Small intestine (tissue), 7 donors: ENCODE measurements at regions not wholly inside any gene's neighbourhood (a gene's known extent, or its start where the extent isn't known, plus 50 kb on each side); places are given as distances from the start of the nearest gene placed in this dataset.
"Not testable (repeated sequence)": the region's sequence is repeated elsewhere in the genome, so short reads cannot be mapped to it uniquely, and the experiment has no call there.

ENCODE experiments used
- DNase-seq, 2 donors: peaks; one replicate each; pipeline versions ENCODE4 v3.0.0 to v3.0.0-alpha.2; 2013
- FAIRE-seq: peaks from 2 replicates; lab custom pipeline; 2012; peaks lifted over from hg19 to GRCh38; lab: Jason Lieb, UNC
- H3K27ac ChIP-seq, 3 donors: one replicate each; pipeline ENCODE4 v1.5.1; 2013; ENCODE audit warnings: low read length in 2 of 3, mild to moderate bottlenecking in 2 of 3, control low read depth in 1 of 3, inconsistent platforms in 1 of 3, low read depth in 1 of 3, moderate library complexity in 1 of 3
- H3K27me3 ChIP-seq, 3 donors: one replicate each; pipeline ENCODE4 v1.6.1; 2013; ENCODE audit warnings: low read length in 3 of 3, inconsistent platforms in 1 of 3; ENCODE audit not compliant: control insufficient read depth in 3 of 3, insufficient read depth in 3 of 3
- H3K36me3 ChIP-seq, 3 donors: one replicate each; pipeline ENCODE4 v1.6.1; 2013; ENCODE audit warnings: low read length in 3 of 3, inconsistent platforms in 1 of 3, low read depth in 1 of 3, mild to moderate bottlenecking in 1 of 3, moderate library complexity in 1 of 3; ENCODE audit not compliant: control insufficient read depth in 3 of 3, insufficient read depth in 2 of 3
- H3K4me1 ChIP-seq, 3 donors: one replicate each; pipeline ENCODE4 v1.6.1; 2013; ENCODE audit warnings: low read length in 2 of 3, inconsistent platforms in 1 of 3, low read depth in 1 of 3, mild to moderate bottlenecking in 1 of 3, moderate library complexity in 1 of 3; ENCODE audit not compliant: control insufficient read depth in 3 of 3, insufficient read depth in 2 of 3
- H3K4me3 ChIP-seq, 3 donors: one replicate each; pipeline ENCODE4 v1.5.1; 2013; ENCODE audit warnings: low read length in 3 of 3, control low read depth in 1 of 3, inconsistent platforms in 1 of 3, low read depth in 1 of 3, mild to moderate bottlenecking in 1 of 3, moderate library complexity in 1 of 3
- H3K9me3 ChIP-seq, 2 donors: one replicate each; pipeline ENCODE4 v1.6.1; 2013; ENCODE audit warnings: low read depth in 1 of 2, low read length in 1 of 2; ENCODE audit not compliant: control insufficient read depth in 2 of 2, insufficient read depth in 1 of 2
- WGBS, 3 donors: extraction: QIAGEN DNeasy Blood & Tissue Kit; methylation state at CpG; one replicate each; pipeline ENCODE4 v1.1.7; 2013; 5-methylcytosine and 5-hydroxymethylcytosine counted together
- donor health status: healthy with polysubstance abuse.
- donor health status: control.
- donor health status: control.
- donor health status: Bipolar disorder and iron deficiency.
- donor health status: healthy.

GRCh38 chr2:182477774-182478173 is 50.9 kb upstream of the PDE1A start:
- no peak for FAIRE-seq
- no peak overlapping the region for H3K4me3 ChIP-seq
- WGBS, 3 donors: 67 to 68% (median 67%) methylated on average over 6 of the region's 6 CpGs

DNA sequence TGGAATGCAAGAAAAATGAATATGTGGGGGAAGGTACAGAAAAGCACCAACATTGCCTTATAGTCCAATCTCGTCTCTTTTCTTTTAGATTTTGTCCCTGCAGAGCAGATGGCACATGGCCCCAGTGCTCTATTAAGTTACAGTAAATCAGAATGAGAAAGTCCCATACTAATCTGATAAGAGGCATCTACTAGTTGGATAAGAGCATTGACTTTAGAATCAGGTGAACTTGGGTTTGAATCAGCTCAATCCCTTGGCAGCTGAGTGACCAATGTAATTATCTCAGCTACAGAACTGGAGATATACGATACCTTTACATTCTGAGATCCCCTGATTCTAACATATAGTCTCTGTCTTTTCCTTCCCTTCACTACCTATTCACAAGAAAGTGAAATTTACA is 54.8 kb upstream of the PDE1A start:
- no peaks in the 10 kb centered on the region for H3K27me3 ChIP-seq
- WGBS, 3 donors: 83 to 93% (median 89%) methylated on average over 2 of the region's 2 CpGs
- DNase-seq (no peak), FAIRE-seq (no peak)
- no peak overlapping the region for H3K27ac ChIP-seq
- H3K4me1 ChIP-seq: no peaks in the 10 kb centered on the region
- no peaks in the 10 kb centered on the region for H3K9me3 ChIP-seq
- H3K36me3 ChIP-seq: no peaks in the 10 kb centered on the region
- H3K4me3 ChIP-seq: no peak overlapping the region

More at GRCh38 chr2:182477774-182478173, 50.9 kb upstream of the PDE1A start:
- H3K27me3 ChIP-seq: no peaks in the 10 kb centered on the region
- H3K36me3 ChIP-seq: no peaks in the 10 kb centered on the region
- no peaks in the 10 kb centered on the region for H3K4me1 ChIP-seq
- DNase-seq: no peak
- H3K27ac ChIP-seq: no peak overlapping the region
- H3K9me3 ChIP-seq: no peaks in the 10 kb centered on the region

DNA sequence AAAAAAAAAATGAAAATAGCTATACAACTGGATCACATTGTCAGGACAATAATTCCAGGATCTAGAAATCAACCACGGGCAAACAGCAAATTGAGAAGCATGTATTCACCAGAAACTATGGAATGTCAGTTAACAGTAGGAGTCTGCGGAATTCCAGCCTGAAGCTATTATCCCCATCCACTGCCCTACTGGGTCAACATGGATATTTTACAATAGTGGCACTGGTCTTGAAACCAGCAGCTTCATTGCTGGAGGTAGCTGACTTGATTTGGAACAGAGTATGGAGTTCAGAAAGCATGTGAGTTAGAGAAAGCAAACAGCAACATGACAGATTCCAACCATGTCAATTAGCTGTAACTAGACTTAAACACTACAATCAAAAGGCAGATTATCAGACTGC is 55.7 kb upstream of the PDE1A start:
- DNase-seq: no peak
- no peak for FAIRE-seq
- H3K9me3 ChIP-seq: no peaks in the 10 kb centered on the region
- WGBS, 3 donors: 75 to 86% (median 79%) methylated on average over 2 of the region's 2 CpGs
- no peaks in the 10 kb centered on the region for H3K27me3 ChIP-seq
- no peak overlapping the region for H3K27ac ChIP-seq
- H3K4me3 ChIP-seq: no peak overlapping the region
- no peaks in the 10 kb centered on the region for H3K36me3 ChIP-seq
- H3K4me1 ChIP-seq: no peaks in the 10 kb centered on the region

- FAIRE-seq (no peak), DNase-seq (no peak)
- no peaks in the 10 kb centered on the region for H3K4me1 ChIP-seq
- 66 to 83% (median 75%) methylated on average over 2 of the region's 2 CpGs for WGBS, 3 donors
- no peak overlapping the region for H3K27ac ChIP-seq
- no peaks in the 10 kb centered on the region for H3K36me3 ChIP-seq
- no peaks in the 10 kb centered on the region for H3K27me3 ChIP-seq
- H3K9me3 ChIP-seq: no peaks in the 10 kb centered on the region
- no peak overlapping the region for H3K4me3 ChIP-seq
Measured at GRCh38 chr2:182496596-182496995, 69.8 kb upstream of the PDE1A start.

GRCh38 chr2:182499706-182500470 is 73.1 kb upstream of the PDE1A start:
- DNase-seq: no peak
- WGBS, 3 donors: 58 to 69% (median 60%) methylated on average over 3 of the region's 3 CpGs
- no peaks in the 10 kb centered on the region for H3K27me3 ChIP-seq
- H3K27ac ChIP-seq: no peak overlapping the region
- H3K4me1 ChIP-seq: no peaks in the 10 kb centered on the region
- no peaks in the 10 kb centered on the region for H3K9me3 ChIP-seq
- FAIRE-seq: no peak
- H3K36me3 ChIP-seq: no peaks in the 10 kb centered on the region
- H3K4me3 ChIP-seq: no peak overlapping the region

DNA sequence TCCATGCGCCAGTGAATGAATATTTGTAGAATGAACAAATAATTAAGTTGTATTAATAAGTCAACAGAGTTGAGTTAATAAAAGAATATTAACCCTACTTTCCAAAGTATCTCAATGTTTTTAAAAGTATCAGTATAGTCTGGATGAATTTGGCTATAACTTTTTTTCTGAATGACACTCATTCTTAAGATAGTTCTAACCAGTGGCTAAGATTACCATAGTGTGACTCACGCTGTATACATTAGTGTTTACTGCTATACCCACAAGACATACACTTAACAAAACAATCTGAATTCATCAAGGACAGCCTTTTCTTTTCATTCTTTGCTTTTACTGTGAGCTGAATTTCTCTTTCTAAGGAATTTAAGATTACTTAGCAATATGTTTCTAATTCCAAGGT is 77.0 kb upstream of the PDE1A start:
- no peak for FAIRE-seq
- no peaks in the 10 kb centered on the region for H3K27me3 ChIP-seq
- H3K4me3 ChIP-seq: no peak overlapping the region
- no peak for DNase-seq
- WGBS, 3 donors: 65 to 91% (median 86%) methylated on average over 2 of the region's 2 CpGs
- H3K9me3 ChIP-seq: no peaks in the 10 kb centered on the region
- H3K4me1 ChIP-seq: no peaks in the 10 kb centered on the region
- H3K27ac ChIP-seq: no peak overlapping the region
- H3K36me3 ChIP-seq: no peaks in the 10 kb centered on the region

- WGBS, 3 donors: 61 to 74% (median 62%) methylated on average over 2 of the region's 2 CpGs
Measured at GRCh38 chr2:182504903-182505302, 78.1 kb upstream of the PDE1A start.

DNA sequence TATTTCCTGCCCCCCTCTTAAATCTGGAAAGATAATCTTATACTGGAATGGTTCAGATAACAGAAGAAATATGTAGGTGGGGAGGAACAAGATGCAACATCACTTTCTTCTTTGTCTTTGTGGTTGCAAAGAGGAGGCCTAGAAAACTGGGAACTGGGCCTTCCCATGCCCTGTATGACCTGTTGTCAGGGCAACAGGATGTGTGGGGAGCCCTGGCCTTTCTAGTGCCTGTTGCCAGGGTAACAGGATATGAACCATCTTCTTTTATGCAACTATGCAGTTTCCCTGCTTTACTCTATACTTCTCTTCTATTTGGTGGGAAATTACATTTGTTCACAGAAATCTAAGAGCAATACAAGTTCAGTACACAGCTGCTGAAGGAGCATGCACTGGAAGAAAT is 79.8 kb upstream of the PDE1A start:
- FAIRE-seq: no peak
- Histone ChIP-seq H3K27ac (no peak overlapping the region), H3K4me3 (no peak overlapping the region), H3K27me3 (no peaks in the 10 kb centered on the region), H3K36me3 (no peaks in the 10 kb centered on the region), H3K4me1 (no peaks in the 10 kb centered on the region), H3K9me3 (no peaks in the 10 kb centered on the region)
- DNase-seq: no peak

More at GRCh38 chr2:182504903-182505302, 78.1 kb upstream of the PDE1A start:
- no peak for FAIRE-seq
- no peak for DNase-seq
- Histone ChIP-seq H3K36me3 (no peaks in the 10 kb centered on the region), H3K4me1 (no peaks in the 10 kb centered on the region), H3K4me3 (no peak overlapping the region), H3K27ac (no peak overlapping the region), H3K9me3 (no peaks in the 10 kb centered on the region), H3K27me3 (no peaks in the 10 kb centered on the region)

DNA sequence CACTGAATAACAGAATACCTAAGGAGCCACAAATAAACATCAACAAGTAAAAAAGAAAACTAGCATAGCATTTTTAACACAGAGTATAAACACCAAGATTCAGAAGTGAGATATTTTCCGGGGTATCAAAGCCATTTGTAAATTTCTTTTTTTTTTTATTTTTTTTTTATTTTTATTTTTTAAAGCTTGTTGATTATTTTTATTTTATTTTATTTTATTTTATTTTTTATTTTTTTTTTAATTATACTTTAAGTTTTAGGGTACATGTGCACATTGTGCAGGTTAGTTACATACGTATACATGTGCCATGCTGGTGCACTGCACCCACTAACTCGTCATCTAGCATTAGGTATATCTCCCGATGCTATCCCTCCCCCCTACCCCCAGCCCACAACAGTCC is 81.7 kb upstream of the PDE1A start:
- FAIRE-seq, H3K4me1 ChIP-seq, H3K9me3 ChIP-seq, DNase-seq, H3K27ac ChIP-seq, H3K36me3 ChIP-seq, H3K27me3 ChIP-seq, H3K4me3 ChIP-seq: not testable (repeated sequence)
- 78 to 91% (median 84%) methylated on average over 1 to 4 of the region's 4 CpGs for WGBS, 3 donors
